GM18520 (cell line): ENCODE measurements at regions not wholly inside any gene's neighbourhood (a gene's known extent, or its start where the extent isn't known, plus 50 kb on each side); places are given as distances from the start of the nearest gene placed in this dataset.
A peak's percentile ranks its signal among the peaks of the same experiment; 100 is the strongest.

Experiments
- ATAC-seq: cut with Tn5 transposase; IDR thresholded peaks from one replicate; pipeline ENCODE4 v1.9.1; 2021; ENCODE audit not compliant: unreplicated experiment

- no peak for ATAC-seq
Measured at GRCh38 chr6:95777338-95777737, 200.0 kb downstream of the MANEA start.

- no peak for ATAC-seq
Measured at GRCh38 chr6:95780037-95780436, 202.7 kb downstream of the MANEA start.

- ATAC-seq: no peak
Measured at GRCh38 chr6:95784019-95784418, 206.7 kb downstream of the MANEA start.

- peak; percentile 51 for ATAC-seq
Measured at GRCh38 chr6:95784869-95785268, 207.5 kb downstream of the MANEA start.

- ATAC-seq: no peak
Measured at GRCh38 chr6:95785785-95786184, 208.4 kb downstream of the MANEA start.

- no peak for ATAC-seq
Measured at GRCh38 chr6:95786802-95787201, 209.5 kb downstream of the MANEA start.

GRCh38 chr6:95790787-95791186 is 213.5 kb downstream of the MANEA start:
- ATAC-seq: no peak

- ATAC-seq: no peak
Measured at GRCh38 chr6:95794749-95795148, 217.4 kb downstream of the MANEA start.

- no peak for ATAC-seq
Measured at GRCh38 chr6:95795927-95796326, 218.6 kb downstream of the MANEA start.

- no peak for ATAC-seq
Measured at GRCh38 chr6:95797054-95797453, 218.7 kb upstream of the FUT9 start.

- ATAC-seq: no peak
Measured at GRCh38 chr6:95802978-95803377, 212.8 kb upstream of the FUT9 start.

GRCh38 chr6:95803889-95804288 is 211.9 kb upstream of the FUT9 start:
- no peak for ATAC-seq

- peak; percentile 66 for ATAC-seq
Measured at GRCh38 chr6:95804847-95805541, 210.8 kb upstream of the FUT9 start.

- ATAC-seq: peak; percentile 31
Measured at GRCh38 chr6:95805699-95806098, 210.1 kb upstream of the FUT9 start.

GRCh38 chr6:95815389-95816056 is 200.3 kb upstream of the FUT9 start:
- ATAC-seq: no peak

- ATAC-seq: no peak
Measured at GRCh38 chr6:95819461-95819860, 196.3 kb upstream of the FUT9 start.

- no peak for ATAC-seq
Measured at GRCh38 chr6:95819939-95820338, 195.8 kb upstream of the FUT9 start.

GRCh38 chr6:95830859-95831557 is 184.8 kb upstream of the FUT9 start:
- no peak for ATAC-seq

GRCh38 chr6:95837890-95838289 is 177.9 kb upstream of the FUT9 start:
- no peak for ATAC-seq

GRCh38 chr6:95841560-95841959 is 174.2 kb upstream of the FUT9 start:
- ATAC-seq: no peak

- ATAC-seq: no peak
Measured at GRCh38 chr6:95846652-95847051, 169.1 kb upstream of the FUT9 start.

- ATAC-seq: no peak
Measured at GRCh38 chr6:95847061-95847460, 168.7 kb upstream of the FUT9 start.
